ENCODE measurements at regions not wholly inside any gene's neighbourhood (a gene's known extent, or its start where the extent isn't known, plus 50 kb on each side); places are given as distances from the start of the nearest gene placed in this dataset.

GRCh38 chr7:41536122-41536872, 166.6 kb downstream of the INHBA start:
- DNase-seq (ENCODE audit: low spot score), result no peak

GRCh38 chr7:41529831-41530230, 173.1 kb downstream of the INHBA start:
- no peak for DNase-seq (ENCODE audit: low spot score)

- DNase-seq (ENCODE audit: low spot score), result no peak
These were observed 178.0 kb downstream of the INHBA start for GRCh38 chr7:41524876-41525275.

GRCh38 chr7:41520445-41520844, 182.4 kb downstream of the INHBA start:
- DNase-seq (ENCODE audit: low spot score), result no peak

GRCh38 chr7:41517771-41518170, 185.1 kb downstream of the INHBA start:
- DNase-seq (ENCODE audit: low spot score), result no peak

GRCh38 chr7:41508755-41509154, 194.1 kb downstream of the INHBA start:
- DNase-seq (ENCODE audit: low spot score), result no peak

GRCh38 chr7:41507686-41508268, 195.1 kb downstream of the INHBA start:
- DNase-seq (ENCODE audit: low spot score), result no peak

- no peak for DNase-seq (ENCODE audit: low spot score)
These were observed 198.5 kb downstream of the INHBA start for GRCh38 chr7:41504214-41504980.

- DNase-seq (ENCODE audit: low spot score), result no peak
These were observed 199.5 kb downstream of the INHBA start for GRCh38 chr7:41503438-41503837.

GRCh38 chr7:41501466-41501865, 201.4 kb downstream of the INHBA start:
- DNase-seq (ENCODE audit: low spot score), result no peak

GRCh38 chr7:41501006-41501405, 201.9 kb downstream of the INHBA start:
- no peak for DNase-seq (ENCODE audit: low spot score)

- no peak for DNase-seq (ENCODE audit: low spot score)
These were observed 210.3 kb downstream of the INHBA start for GRCh38 chr7:41492603-41493002.

- DNase-seq (ENCODE audit: low spot score), result no peak
These were observed 210.9 kb downstream of the INHBA start for GRCh38 chr7:41491883-41492471.

GRCh38 chr7:41491308-41491707, 211.6 kb downstream of the INHBA start:
- no peak for DNase-seq (ENCODE audit: low spot score)

GRCh38 chr7:41489885-41490284, 213.0 kb downstream of the INHBA start:
- DNase-seq (ENCODE audit: low spot score), result no peak

GRCh38 chr7:41487229-41487940, 215.5 kb downstream of the INHBA start:
- DNase-seq (ENCODE audit: low spot score), result no peak

GRCh38 chr7:41481353-41481752, 221.5 kb downstream of the INHBA start:
- no peak for DNase-seq (ENCODE audit: low spot score)

- DNase-seq (ENCODE audit: low spot score), result no peak
These were observed 224.7 kb downstream of the INHBA start for GRCh38 chr7:41478187-41478586.

GRCh38 chr7:41476460-41476803, 226.5 kb downstream of the INHBA start:
- DNase-seq (ENCODE audit: low spot score), result no peak

- DNase-seq (ENCODE audit: low spot score), result no peak
These were observed 227.0 kb downstream of the INHBA start for GRCh38 chr7:41475801-41476459.

- DNase-seq (ENCODE audit: low spot score), result no peak
These were observed 230.3 kb downstream of the INHBA start for GRCh38 chr7:41472427-41473125.
